DND-41 (cell line): ENCODE measurements at regions not wholly inside any gene's neighbourhood (a gene's known extent, or its start where the extent isn't known, plus 50 kb on each side); places are given as distances from the start of the nearest gene placed in this dataset.

Experiments
- ATAC-seq: fragments of 200-7000 bp; cut with Tn5 transposase; 3 replicates; pipeline ENCODE4 v1.9.1; 2021; ENCODE audit warnings: low read depth; ENCODE audit not compliant: insufficient read depth
- DNase-seq: peaks from one replicate; pipeline ENCODE4 v3.0.0-alpha.2; 2020
- H2AFZ ChIP-seq: 2 replicates; pipeline ENCODE4 v1.6.0; 2012; ENCODE audit warnings: low read depth, low read length
- H3K27ac ChIP-seq: 2 replicates; pipeline ENCODE4 v1.5.1; 2012; ENCODE audit warnings: low read length, inconsistent platforms
- H3K27me3 ChIP-seq: fragments of 200-600 bp; sonication (generic); 2 replicates; pipeline ENCODE4 v1.6.0; 2012; ENCODE audit warnings: low read length, mild to moderate bottlenecking, inconsistent platforms; ENCODE audit not compliant: insufficient read depth, poor library complexity
- H3K36me3 ChIP-seq: 2 replicates; pipeline ENCODE4 v1.5.1; 2012; ENCODE audit warnings: low read length, inconsistent platforms; ENCODE audit not compliant: insufficient read depth
- H3K4me1 ChIP-seq: 2 replicates; pipeline ENCODE4 v1.5.1; 2012; ENCODE audit warnings: mild to moderate bottlenecking, low read length; ENCODE audit not compliant: insufficient read depth
- H3K4me2 ChIP-seq: 2 replicates; pipeline ENCODE4 v1.6.0; 2012; ENCODE audit warnings: mild to moderate bottlenecking, moderate library complexity, low read length, inconsistent platforms; ENCODE audit not compliant: insufficient read depth
- H3K4me3 ChIP-seq, 2 experiments: fragments of 200-600 bp in 1 of 2; shearing (Covaris generic) in 1 of 2; 2 replicates each; pipeline ENCODE4 v1.5.1; 2012 to 2016; ENCODE audit warnings: inconsistent platforms in 2 of 2, low read length in 2 of 2, mild to moderate bottlenecking in 2 of 2, low read depth in 1 of 2, moderate library complexity in 1 of 2
- H3K79me2 ChIP-seq: 2 replicates; pipeline ENCODE4 v1.6.0; 2012; ENCODE audit warnings: low read length, inconsistent platforms; ENCODE audit not compliant: insufficient read depth
- H3K9ac ChIP-seq: 2 replicates; pipeline ENCODE4 v1.6.0; 2012; ENCODE audit warnings: low read depth, mild to moderate bottlenecking, inconsistent platforms, low read length, moderate library complexity
- H3K9me3 ChIP-seq: 2 replicates; pipeline ENCODE4 v1.5.1; 2012; ENCODE audit warnings: low read length, moderate library complexity, mild to moderate bottlenecking, inconsistent platforms; ENCODE audit not compliant: insufficient read depth, severe bottlenecking
- H4K20me1 ChIP-seq: 2 replicates; pipeline ENCODE4 v1.6.0; 2012; ENCODE audit warnings: low read length; ENCODE audit not compliant: insufficient read depth
- EZH2 ChIP-seq: IDR thresholded peaks from 3 replicates; pipeline ENCODE4 v1.6.1; 2012; ENCODE audit warnings: borderline replicate concordance, low read depth, mild to moderate bottlenecking, moderate library complexity, low read length, inconsistent platforms; ENCODE audit not compliant: severe bottlenecking
- TF ChIP-seq, protein P1 (sequence below): IDR thresholded peaks from 2 replicates; pipeline ENCODE4 v1.5.1; 2012; ENCODE audit warnings: borderline replicate concordance, low read length, moderate library complexity, mild to moderate bottlenecking; ENCODE audit not compliant: poor library complexity, severe bottlenecking; ENCODE audit errors: extremely low read depth

DNA sequence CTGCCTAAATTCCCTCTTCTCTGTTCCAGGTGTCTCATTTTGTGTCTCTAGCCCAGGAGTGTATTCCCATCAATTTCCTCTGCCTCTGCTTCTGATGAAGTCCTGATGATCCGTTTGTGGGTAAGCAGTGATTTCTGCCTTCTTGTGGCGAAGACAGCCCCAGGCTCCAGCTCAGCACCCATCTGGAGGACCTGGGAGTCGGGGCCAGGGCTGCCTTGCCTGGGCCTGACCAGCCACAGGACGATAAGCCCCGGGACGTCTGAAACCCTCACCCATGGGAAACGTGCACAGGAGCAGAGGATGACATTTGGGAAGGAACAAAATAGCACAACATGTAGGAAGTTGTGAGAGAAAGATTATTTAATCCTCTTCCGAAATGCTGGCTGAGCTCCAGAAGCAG lies 206.9 kb downstream of the FBXO15 start:
- H3K4me1 ChIP-seq, result no peaks in the 10 kb centered on the region
- no peaks in the 10 kb centered on the region for H3K79me2 ChIP-seq
- no peaks in the 10 kb centered on the region for H3K9me3 ChIP-seq
- no peaks in the 10 kb centered on the region for H3K27me3 ChIP-seq
- no peak overlapping the region for H2AFZ ChIP-seq
- H4K20me1 ChIP-seq, result no peaks in the 10 kb centered on the region
- no peak overlapping the region for H3K4me2 ChIP-seq
- H3K27ac ChIP-seq, result no peak overlapping the region
- TF ChIP-seq EZH2, result no peak
- TF ChIP-seq, protein P1, sequence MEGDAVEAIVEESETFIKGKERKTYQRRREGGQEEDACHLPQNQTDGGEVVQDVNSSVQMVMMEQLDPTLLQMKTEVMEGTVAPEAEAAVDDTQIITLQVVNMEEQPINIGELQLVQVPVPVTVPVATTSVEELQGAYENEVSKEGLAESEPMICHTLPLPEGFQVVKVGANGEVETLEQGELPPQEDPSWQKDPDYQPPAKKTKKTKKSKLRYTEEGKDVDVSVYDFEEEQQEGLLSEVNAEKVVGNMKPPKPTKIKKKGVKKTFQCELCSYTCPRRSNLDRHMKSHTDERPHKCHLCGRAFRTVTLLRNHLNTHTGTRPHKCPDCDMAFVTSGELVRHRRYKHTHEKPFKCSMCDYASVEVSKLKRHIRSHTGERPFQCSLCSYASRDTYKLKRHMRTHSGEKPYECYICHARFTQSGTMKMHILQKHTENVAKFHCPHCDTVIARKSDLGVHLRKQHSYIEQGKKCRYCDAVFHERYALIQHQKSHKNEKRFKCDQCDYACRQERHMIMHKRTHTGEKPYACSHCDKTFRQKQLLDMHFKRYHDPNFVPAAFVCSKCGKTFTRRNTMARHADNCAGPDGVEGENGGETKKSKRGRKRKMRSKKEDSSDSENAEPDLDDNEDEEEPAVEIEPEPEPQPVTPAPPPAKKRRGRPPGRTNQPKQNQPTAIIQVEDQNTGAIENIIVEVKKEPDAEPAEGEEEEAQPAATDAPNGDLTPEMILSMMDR, result no peak
- no peak overlapping the region for H3K9ac ChIP-seq
- no peak overlapping the region for H3K4me3 ChIP-seq
- no peak for ATAC-seq
- DNase-seq, result no peak
- no peaks in the 10 kb centered on the region for H3K36me3 ChIP-seq

DNA sequence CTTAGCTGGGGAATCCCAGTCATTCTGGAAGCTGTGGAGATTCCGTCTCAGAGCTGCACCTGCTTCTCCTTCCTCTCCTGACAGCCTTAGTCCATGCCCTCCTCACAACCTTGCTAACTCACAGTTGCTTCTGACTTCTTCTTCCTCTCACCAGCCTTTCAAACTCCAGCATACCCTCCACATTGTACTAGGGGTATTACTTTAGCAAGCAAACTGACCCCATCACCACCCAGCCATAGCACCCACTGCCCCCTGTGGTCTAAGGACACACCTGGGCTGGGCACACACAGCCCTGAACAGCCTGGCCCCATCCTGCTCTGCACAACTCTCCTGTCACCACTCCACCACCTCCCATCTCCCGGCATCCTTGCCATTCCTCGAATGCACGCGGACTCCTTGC lies 208.2 kb downstream of the FBXO15 start:
- H3K4me3 ChIP-seq, result no peak overlapping the region
- H3K4me2 ChIP-seq, result no peak overlapping the region
- H4K20me1 ChIP-seq, result no peaks in the 10 kb centered on the region
- no peak overlapping the region for H3K27ac ChIP-seq
- no peaks in the 10 kb centered on the region for H3K79me2 ChIP-seq
- no peak for DNase-seq
- TF ChIP-seq, protein P1, result no peak
- no peak for TF ChIP-seq EZH2
- no peak overlapping the region for H3K9ac ChIP-seq
- no peak overlapping the region for H2AFZ ChIP-seq
- H3K9me3 ChIP-seq, result no peaks in the 10 kb centered on the region
- H3K4me1 ChIP-seq, result no peaks in the 10 kb centered on the region
- H3K36me3 ChIP-seq, result no peaks in the 10 kb centered on the region
- no peaks in the 10 kb centered on the region for H3K27me3 ChIP-seq
- no peak for ATAC-seq

DNA sequence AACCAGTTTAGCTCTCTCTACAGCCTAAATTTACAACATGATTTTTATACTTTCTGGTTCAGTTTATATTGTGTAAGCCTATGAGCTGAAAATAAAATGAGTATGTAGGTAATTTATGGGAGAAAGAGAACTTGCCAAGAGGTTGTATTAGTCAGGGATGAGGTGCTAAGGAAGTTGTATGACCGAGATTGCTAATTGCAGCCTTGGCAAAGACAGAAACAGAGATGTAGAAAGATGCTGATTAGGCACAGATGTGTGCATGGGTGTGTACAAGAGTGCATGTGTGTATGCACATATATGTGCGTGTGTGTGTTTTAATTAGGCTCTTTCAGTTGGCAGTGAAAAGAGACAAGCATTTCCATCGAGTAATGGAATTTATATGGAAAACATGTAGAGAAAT lies 213.9 kb downstream of the FBXO15 start:
- no peak overlapping the region for H3K4me3 ChIP-seq
- no peak for ATAC-seq
- H3K9me3 ChIP-seq, result no peaks in the 10 kb centered on the region
- H3K36me3 ChIP-seq, result no peaks in the 10 kb centered on the region
- no peaks in the 10 kb centered on the region for H3K27me3 ChIP-seq
- H3K79me2 ChIP-seq, result no peaks in the 10 kb centered on the region
- H2AFZ ChIP-seq, result no peak overlapping the region
- H3K9ac ChIP-seq, result no peak overlapping the region
- no peaks in the 10 kb centered on the region for H4K20me1 ChIP-seq
- no peak overlapping the region for H3K27ac ChIP-seq
- no peaks in the 10 kb centered on the region for H3K4me1 ChIP-seq
- no peak overlapping the region for H3K4me2 ChIP-seq
- no peak for TF ChIP-seq EZH2
- TF ChIP-seq, protein P1, result no peak
- DNase-seq, result no peak

DNA sequence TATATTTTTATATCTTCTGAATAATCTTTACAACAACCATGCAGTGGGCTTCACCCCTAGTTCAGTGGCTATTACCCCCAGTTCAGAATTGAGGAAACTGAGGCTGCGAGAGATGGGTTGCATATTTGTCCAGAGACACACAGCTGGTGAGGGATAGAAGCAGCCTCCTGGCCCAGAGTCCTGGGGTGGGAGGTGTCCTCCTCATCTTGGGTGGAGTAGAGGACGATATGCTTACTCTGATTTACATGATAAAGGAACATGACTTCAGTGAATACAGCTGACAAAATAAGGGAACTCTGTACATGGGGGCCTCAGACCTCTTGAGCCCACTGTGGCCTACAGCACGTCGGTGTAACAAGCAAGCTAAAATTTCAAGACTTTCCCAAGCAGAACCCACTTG lies 214.7 kb downstream of the FBXO15 start:
- no peak overlapping the region for H3K9ac ChIP-seq
- no peak overlapping the region for H3K4me3 ChIP-seq
- DNase-seq (no peak), ATAC-seq (no peak)
- no peaks in the 10 kb centered on the region for H3K9me3 ChIP-seq
- TF ChIP-seq, protein P1, result no peak
- no peak for TF ChIP-seq EZH2
- H3K36me3 ChIP-seq, result no peaks in the 10 kb centered on the region
- no peaks in the 10 kb centered on the region for H3K4me1 ChIP-seq
- H3K4me2 ChIP-seq, result no peak overlapping the region
- no peak overlapping the region for H2AFZ ChIP-seq
- no peak overlapping the region for H3K27ac ChIP-seq
- no peaks in the 10 kb centered on the region for H4K20me1 ChIP-seq
- H3K79me2 ChIP-seq, result no peaks in the 10 kb centered on the region
- no peaks in the 10 kb centered on the region for H3K27me3 ChIP-seq
